ENCODE measurements at regions not wholly inside any gene's neighbourhood (a gene's known extent, or its start where the extent isn't known, plus 50 kb on each side); places are given as distances from the start of the nearest gene placed in this dataset.

GRCh38 chr14:101407328-101407727 lies 154.0 kb upstream of the DIO3 start:
- TF ChIP-seq CTCF (IDR thresholded peaks at IDR 0.05) (no peak), POLR2A (IDR thresholded peaks at IDR 0.05) (no peak)
